Germinal center (tissue), 1 donor: ENCODE measurements at regions not wholly inside any gene's neighbourhood (a gene's known extent, or its start where the extent isn't known, plus 50 kb on each side); places are given as distances from the start of the nearest gene placed in this dataset.

Experiments used
- DNase-seq: peaks from one replicate; pipeline ENCODE4 v3.0.0; 2012; ENCODE audit warnings: mixed read lengths, low spot score

DNA sequence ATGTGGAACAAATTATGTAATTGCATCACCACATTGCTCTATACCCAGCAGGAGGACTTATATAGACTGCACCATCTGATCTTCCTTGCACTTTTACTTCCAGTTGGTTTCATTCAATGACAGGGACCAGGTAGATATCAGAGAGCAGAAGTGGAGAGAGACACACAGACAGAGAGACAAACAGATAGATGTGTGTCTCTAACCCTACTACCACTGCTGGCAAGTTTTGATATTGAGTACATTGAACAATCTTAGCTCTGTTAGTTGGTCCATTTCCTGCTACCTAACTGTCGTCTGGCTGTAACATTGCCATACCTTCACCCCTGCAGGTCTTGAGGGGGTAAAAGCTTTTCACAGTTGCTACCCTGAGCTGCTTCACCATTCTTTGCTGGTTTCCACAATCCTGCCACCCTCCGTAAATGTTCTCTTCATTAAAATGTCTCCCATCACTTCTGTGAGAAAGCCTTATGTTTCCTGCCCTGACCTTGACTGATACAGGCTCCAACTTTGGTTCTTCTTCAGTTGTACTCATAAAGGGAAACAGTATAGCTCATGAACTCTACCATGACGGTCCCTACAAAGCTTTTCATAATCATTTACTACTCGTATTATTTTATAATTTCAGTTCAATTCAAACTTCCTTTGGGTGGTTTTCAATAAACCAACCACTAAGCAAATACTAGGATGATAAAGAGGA lies 62.3 kb upstream of the ITGA4 start:
- DNase-seq = no peak

DNA sequence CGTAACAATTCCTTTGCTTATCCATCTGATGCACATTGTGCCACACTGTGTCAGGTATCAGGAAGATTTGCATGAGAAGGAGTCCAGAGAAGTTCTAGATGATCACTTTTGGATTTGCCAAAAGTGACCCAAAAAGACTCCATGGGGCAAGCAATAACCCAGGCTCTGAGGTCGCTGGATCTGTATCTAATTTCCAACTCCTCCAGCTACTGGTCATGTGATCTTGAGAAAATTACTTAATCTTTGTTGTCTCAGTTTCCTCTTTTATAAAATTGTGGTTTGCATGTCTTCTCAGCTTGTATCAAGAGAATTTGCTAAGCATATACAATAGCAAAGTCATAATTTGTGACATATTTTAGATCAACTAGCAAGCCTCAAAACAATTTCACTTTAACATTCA lies 61.3 kb upstream of the ITGA4 start:
- DNase-seq = no peak

DNA sequence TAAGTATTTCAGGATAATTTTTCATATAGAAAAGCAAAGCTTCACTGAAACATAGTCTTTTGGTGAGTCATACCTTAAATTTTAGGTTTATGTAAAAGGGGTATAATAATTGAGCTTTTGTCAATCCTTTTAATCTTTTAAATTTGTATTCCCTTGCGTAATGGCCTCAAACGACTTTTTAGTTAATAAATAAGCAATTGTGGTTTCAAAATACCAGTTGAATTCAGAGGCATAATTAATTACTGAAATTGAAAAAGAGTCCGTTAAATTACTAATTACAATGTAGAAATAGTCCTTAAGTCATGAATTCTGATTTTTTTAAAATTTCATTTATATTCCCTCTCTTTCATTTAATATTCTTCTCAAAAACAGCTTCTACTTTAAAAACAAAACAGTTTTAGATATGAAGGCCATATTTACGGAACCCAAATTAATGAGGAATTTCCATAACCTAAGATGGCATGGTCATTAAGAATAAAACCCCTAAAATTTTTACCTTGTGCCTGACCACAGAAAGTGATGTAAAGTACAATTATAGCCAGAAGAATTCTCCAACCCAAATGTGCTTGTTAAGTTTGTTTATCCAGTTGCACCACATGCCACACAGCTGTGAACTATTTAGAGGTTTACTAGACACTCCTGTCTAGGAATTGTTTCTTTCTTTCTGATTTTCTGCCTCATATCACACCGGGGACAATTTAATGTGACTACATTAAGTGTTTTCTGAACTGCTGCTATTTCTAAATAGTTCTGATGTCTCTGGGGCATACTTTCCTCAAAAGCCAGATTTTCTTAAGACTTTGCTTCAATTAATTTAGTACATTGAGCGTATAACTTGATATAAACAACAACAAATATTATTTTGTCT lies 60.7 kb upstream of the ITGA4 start:
- DNase-seq = no peak

DNA sequence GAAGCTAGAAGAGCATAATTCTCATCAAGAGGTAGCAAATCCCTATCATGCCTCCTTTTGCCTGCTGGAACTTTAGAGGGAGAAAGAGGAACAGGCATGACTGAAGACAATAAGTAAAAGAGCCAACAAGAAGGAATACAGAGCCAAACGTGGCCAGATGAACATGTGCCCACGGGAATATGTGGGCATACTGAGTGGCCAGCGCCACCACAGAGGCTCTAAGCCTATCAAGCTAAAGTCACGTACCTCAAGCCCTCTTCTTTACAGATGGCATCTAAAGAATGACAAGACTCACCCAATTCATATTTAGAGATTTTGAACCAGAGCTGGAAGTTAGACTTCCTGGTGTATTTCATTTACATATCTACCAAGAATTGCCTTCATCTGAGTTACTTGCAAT lies 59.9 kb upstream of the ITGA4 start:
- no peak for DNase-seq

DNA sequence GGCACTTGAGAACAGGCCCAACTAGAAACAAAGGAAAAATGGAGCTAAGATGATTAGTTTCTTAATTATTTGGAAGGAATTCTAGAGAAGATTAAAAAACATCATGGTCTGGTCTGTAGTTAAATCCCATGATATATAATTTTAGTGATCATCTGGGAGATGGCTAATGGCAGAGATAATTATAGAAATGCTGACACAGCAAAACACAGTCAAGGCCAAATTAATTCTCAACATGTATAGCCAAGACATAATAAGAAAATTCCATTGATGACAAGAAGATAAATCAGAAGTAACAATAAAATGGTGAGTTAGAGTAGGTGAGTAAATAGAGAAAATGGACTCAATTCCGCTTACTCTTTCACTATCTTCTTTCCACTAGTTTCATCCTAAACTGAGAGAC lies 59.2 kb upstream of the ITGA4 start:
- DNase-seq = no peak

DNA sequence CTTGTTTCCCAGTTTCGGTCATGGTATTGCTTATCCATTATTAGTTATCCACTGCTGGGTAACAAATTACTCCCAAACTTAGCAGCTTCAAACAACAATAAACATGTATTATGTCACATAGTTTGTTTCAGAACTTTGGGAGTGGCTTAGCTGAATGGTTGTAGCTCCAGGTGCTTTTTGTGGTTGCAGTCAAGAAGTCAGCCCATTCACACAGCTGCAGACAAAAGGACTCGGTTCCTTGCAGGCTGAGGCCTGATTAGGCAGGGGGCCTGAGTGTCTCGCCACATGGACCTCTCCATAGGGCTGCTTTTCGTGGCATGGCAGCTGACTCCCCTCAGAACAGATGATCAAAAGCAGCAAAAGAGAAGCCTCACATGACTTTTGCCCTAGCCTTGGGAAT lies 58.2 kb upstream of the ITGA4 start:
- DNase-seq = no peak

DNA sequence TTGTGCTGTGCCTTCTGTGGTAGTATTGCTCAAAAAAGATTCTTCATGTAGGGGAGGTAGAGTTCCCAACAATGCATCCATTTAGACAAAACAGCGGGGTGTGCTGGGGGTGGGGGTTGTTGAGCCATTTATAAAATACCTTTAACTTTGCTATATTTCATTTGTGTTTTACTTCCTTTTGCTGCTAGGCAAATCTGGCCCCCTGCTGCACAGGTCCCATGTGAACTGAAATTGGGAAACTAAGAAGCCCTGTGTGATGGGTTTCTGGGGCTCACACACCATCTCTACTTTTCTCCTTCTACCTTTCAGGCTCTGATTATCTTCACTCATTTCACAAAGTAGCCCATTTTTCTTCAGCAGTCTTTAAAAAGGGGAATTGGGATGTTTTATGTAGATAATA lies 52.7 kb upstream of the ITGA4 start:
- DNase-seq = no peak

DNA sequence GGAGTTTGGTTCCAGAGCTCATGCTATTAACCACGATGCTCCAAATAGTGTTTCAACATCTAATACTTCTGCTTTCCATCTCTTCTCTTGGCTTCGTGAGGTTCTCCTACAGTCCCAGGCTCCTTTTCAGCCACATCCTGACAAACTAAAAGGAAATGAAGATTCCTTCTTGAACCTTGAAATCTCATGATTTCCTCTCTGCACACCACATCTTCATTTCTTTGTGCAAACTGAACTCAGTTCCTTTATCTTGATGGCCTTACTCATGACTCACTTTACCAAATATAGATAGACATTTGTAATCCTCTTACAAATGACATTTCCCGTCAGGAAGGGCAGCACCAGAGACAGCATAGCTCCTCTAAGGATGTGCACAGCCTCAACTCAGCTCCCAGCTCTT lies 50.0 kb upstream of the ITGA4 start:
- no peak for DNase-seq
